Activated CD4-positive, CD25-positive, alpha-beta regulatory T cell (primary cell): ENCODE measurements at regions not wholly inside any gene's neighbourhood (a gene's known extent, or its start where the extent isn't known, plus 50 kb on each side); places are given as distances from the start of the nearest gene placed in this dataset.
"Not testable (repeated sequence)": the region's sequence is repeated elsewhere in the genome, so short reads cannot be mapped to it uniquely, and the experiment has no call there.

ENCODE experiments used
- DNase-seq, 4 experiments: peaks; one replicate each; lab custom pipeline; 2025; lab: John Stamatoyannopoulos, UW

GRCh38 chr5:168088410-168089173 is 202.9 kb upstream of the WWC1 start:
- no peak for DNase-seq

GRCh38 chr5:168089201-168089887 is 202.1 kb upstream of the WWC1 start:
- no peak for DNase-seq

- DNase-seq = no peak
These were observed 198.9 kb upstream of the WWC1 start for GRCh38 chr5:168092209-168093185.

- DNase-seq = no peak
These were observed 198.1 kb upstream of the WWC1 start for GRCh38 chr5:168093200-168093910.

- DNase-seq = no peak
These were observed 194.9 kb upstream of the WWC1 start for GRCh38 chr5:168096525-168096924.

- no peak for DNase-seq
These were observed 193.4 kb upstream of the WWC1 start for GRCh38 chr5:168097876-168098653.

GRCh38 chr5:168101352-168101751 is 190.1 kb upstream of the WWC1 start:
- no peak for DNase-seq

GRCh38 chr5:168103018-168103417 is 188.4 kb upstream of the WWC1 start:
- not testable (repeated sequence) for DNase-seq

GRCh38 chr5:168104350-168104749 is 187.1 kb upstream of the WWC1 start:
- no peak for DNase-seq

- DNase-seq = no peak
These were observed 186.5 kb upstream of the WWC1 start for GRCh38 chr5:168104811-168105481.

GRCh38 chr5:168106008-168106761 is 185.3 kb upstream of the WWC1 start:
- no peak for DNase-seq

GRCh38 chr5:168109441-168109840 is 182.0 kb upstream of the WWC1 start:
- DNase-seq = no peak

- DNase-seq = no peak
These were observed 181.1 kb upstream of the WWC1 start for GRCh38 chr5:168110384-168110783.

- DNase-seq = no peak
These were observed 180.3 kb upstream of the WWC1 start for GRCh38 chr5:168110870-168111832.

- DNase-seq = peak in 1 of 4 experiments; percentile 1
These were observed 176.9 kb upstream of the WWC1 start for GRCh38 chr5:168114444-168115017.

GRCh38 chr5:168117469-168117868 is 174.0 kb upstream of the WWC1 start:
- no peak for DNase-seq

GRCh38 chr5:168118042-168118668 is 173.3 kb upstream of the WWC1 start:
- no peak for DNase-seq
